ENCODE measurements at regions not wholly inside any gene's neighbourhood (a gene's known extent, or its start where the extent isn't known, plus 50 kb on each side); places are given as distances from the start of the nearest gene placed in this dataset.

DNA sequence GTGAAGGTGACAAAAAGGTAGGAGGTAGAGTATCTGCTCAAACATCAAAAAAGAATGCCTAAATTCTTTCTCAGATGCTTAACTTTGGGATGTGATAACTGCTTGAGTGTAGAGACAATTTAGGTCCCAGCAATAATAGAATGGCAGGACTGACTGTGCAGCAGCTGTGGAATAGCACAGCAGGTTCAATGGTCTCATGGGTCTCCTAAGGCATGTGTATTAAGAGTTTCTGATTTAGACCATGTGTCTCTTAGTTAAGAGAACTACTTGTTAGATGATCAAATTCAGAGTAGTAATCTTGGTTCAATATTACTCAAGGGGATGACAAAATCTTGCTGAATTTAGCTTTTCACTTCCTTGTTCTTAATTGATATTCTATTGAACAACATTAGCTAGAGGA lies 72.0 kb downstream of the ALX1 start:
- no peak for DNase-seq (ENCODE audit: low spot score)

- DNase-seq (ENCODE audit: low spot score): no peak
Measured at GRCh38 chr12:85356596-85357385, 76.8 kb downstream of the ALX1 start.

GRCh38 chr12:85357609-85358008 lies 77.6 kb downstream of the ALX1 start:
- DNase-seq (ENCODE audit: low spot score): no peak

DNA sequence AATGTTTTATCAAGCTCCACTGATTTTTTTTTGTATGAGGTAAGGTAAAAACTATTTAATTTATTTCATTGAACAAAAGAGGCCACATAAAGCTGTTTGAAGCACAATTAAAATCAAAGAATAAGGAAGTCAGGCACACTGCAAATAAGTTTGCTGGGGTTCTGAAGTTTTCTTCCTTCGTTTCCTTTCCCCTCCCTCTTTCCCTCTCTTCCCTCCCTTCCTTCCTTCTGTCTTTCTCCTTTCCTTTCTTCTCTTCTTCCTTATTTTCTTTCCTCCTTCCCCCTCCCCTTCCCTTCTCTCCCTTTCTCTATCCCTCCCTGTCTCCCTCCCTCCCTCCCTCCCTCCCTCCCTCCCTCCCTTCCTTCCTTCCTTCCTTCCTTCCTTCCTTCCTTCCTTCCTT lies 78.7 kb downstream of the ALX1 start:
- DNase-seq (ENCODE audit: low spot score): no peak

GRCh38 chr12:85363382-85364190 lies 83.6 kb downstream of the ALX1 start:
- DNase-seq (ENCODE audit: low spot score): no peak

DNA sequence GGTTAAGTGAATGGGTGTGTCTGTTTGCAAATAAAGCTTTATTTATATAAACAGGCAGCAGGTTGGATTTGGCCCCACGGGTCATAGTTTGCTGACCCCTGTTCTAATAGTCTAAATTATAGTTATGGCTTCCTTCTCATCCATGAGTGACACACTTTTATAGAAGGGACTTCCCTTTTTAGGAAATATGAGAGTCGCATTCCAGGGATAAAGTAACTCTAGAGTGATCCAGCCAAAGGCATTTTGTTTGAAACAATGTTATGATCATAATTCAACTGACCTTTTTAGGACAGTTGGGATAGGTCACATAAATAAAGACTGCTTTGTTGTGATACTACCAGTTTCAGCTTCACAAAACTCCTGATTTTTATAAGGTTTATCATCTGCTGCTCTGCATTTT lies 87.9 kb downstream of the ALX1 start:
- no peak for DNase-seq (ENCODE audit: low spot score)

DNA sequence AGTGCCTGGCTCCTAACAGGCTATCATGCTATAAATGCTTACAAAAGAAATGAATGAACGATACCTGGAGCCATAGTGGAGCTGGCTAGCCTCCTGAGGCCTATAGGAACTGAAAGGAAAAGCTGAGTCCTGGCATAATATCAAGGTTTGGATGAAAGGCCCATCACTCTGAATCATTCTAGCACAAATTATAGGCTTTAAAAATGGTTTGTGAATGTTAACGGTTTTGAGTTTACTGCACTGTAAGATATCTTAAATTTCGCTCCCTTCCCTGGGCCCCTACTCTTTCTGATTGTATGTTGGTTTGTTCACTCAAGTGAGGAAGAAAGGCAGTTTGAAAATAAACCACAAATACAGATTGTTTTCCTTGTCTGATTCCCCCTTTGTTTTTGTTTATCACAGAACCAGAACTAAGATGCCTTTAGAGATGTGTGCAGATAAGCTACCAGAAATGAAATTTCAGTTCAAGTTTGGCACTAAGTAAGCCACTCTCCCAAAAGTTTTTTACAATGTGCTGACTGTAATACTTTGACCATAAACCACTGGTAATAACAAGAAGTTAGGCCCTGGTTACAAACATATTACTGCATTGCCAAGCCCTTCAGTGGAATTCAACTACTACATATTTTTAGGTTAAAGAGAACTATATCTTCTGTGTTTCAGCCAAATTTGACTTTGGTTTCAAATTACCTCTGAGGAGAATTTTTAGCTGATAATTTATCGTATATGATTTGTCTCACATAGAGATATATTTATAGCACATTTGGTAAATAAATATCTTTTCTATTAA lies 89.5 kb downstream of the ALX1 start:
- no peak for DNase-seq (ENCODE audit: low spot score)

- no peak for DNase-seq (ENCODE audit: low spot score)
Measured at GRCh38 chr12:85373045-85373444, 93.0 kb downstream of the ALX1 start.

DNA sequence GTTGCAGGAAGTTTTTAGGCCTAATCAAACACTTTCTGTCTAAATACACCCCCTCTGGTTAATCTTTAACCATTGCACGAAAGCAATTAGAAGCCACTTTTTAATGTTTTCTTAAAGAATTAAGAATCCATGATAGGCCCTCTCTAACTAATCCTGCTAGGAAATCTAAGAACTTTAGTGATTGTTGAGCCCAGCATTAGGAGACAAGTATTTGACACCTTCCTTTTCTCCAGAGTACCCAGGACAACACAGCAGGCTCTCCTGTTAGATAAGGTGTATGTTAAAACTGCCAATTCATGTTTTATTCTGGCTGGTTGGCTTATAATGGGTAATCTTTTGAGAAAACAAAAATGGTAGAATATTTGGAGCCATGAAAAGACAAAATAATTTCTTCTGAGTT lies 95.0 kb downstream of the ALX1 start:
- no peak for DNase-seq (ENCODE audit: low spot score)

DNA sequence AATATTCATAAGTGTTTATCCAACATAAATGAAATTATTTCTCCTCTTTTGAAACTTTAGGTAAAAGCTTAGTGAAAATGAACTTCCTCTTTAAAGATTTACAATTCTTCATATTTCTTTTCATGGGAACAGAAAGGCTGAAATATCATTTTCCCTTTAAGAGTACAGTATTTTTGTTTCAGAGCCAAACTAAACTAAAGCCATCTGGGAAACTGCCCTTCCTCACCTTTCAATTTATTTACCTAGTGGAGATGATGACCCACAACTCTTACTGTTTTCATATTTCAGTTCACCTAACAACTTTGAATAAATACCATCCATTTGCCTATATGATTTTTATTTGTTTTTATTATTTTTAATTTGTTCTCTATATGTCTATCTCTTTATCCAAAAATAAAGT lies 105.4 kb downstream of the ALX1 start:
- no peak for DNase-seq (ENCODE audit: low spot score)

- DNase-seq (ENCODE audit: low spot score): no peak
Measured at GRCh38 chr12:85390266-85390665, 110.2 kb downstream of the ALX1 start.

DNA sequence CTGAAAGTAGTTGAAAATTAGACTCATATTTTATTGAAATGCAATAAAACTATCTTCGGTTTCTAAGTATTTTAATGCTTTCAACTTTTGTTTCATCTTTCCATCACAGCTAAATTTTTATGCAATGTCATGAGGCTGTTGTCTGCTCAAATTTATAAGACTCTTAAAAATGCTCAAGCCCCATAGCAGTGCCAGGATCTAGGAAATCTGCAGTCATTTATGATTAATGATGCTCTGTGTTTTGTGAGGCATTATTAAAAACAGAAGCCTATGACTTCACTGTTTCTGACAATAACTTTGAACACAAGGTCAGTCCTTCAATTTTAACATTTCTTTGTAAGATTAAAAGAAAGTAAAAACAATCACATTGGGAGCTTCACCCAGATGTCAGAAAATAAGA lies 112.5 kb downstream of the ALX1 start:
- DNase-seq (ENCODE audit: low spot score): no peak

GRCh38 chr12:85393606-85394005 lies 113.6 kb downstream of the ALX1 start:
- DNase-seq (ENCODE audit: low spot score): no peak

DNA sequence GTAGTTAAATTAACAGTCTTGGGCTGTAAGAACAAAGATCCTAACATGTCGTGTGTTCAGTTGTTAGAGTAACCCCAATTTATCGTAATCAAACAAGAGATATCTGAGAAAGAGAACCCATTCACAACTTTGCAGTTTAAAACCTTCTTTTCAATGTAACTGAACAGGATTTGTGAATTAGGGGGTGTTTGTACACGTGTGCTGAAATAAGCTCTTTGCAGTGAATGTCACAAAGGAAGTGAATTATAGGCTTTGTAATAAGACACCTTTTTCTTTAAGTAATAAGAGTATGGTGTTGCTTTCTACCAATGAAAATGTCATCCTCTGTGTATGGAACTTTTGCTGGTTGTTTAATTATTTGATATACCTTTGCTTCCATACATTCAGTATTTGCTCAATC lies 114.0 kb downstream of the ALX1 start:
- DNase-seq (ENCODE audit: low spot score): no peak

DNA sequence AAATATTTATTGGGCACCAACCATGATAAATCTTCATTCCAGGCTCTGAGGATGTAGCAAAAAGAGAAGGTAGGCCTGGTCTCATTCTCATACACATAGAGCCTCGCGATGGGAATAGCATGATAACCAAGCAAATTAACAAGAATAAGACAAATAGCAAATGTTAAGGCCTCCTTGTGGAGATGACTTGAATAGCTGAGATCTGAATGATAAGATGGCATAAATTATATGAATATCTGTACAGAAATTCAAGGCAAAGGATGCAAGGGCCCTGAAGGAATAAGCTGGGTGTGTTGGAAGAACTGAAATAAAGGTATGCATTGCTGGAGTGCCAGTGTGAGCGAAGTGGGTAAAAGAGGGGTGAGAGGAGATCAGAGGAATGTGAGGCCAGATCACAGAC lies 114.8 kb downstream of the ALX1 start:
- no peak for DNase-seq (ENCODE audit: low spot score)

- no peak for DNase-seq (ENCODE audit: low spot score)
Measured at GRCh38 chr12:85405262-85405661, 125.2 kb downstream of the ALX1 start.

GRCh38 chr12:85405781-85406522 lies 125.9 kb downstream of the ALX1 start:
- DNase-seq (ENCODE audit: low spot score): peak; percentile 31

- DNase-seq (ENCODE audit: low spot score): no peak
Measured at GRCh38 chr12:85413266-85413665, 133.2 kb downstream of the ALX1 start.

DNA sequence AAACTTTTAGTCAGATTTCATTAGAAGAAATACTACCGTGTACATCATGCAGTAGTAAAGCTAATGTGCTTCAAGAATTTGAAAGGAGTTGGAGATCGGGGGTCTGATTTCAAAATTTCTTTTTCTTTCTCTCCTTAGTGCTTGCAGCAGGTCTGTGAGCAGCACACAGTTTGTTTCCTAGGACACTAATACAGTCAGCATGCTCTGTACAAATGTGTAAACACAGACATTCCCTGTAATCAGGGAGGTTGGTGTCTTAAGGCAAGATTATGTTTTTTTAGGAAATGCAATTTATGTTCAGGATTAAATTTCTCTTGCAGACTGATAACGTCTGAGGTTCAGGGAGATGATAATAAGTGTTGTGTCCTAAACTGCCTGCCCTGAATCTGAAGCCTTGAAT lies 142.7 kb downstream of the ALX1 start:
- no peak for DNase-seq (ENCODE audit: low spot score)

GRCh38 chr12:85423947-85424346 lies 143.9 kb downstream of the ALX1 start:
- DNase-seq (ENCODE audit: low spot score): no peak

- peak; percentile 31 for DNase-seq (ENCODE audit: low spot score)
Measured at GRCh38 chr12:85424581-85425348, 144.7 kb downstream of the ALX1 start.

DNA sequence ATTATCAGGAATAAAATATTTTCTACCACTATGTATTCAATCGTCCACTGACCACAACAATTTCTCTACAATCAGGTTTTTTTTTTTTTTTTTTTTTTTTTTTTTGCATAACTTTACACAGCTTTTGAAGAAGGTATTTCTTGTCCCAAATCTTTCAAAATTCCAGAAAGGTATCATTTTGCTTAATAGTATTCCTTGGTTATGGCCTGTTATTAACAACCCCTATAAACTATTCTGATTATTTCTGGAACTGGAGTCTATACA lies 145.3 kb downstream of the ALX1 start:
- DNase-seq (ENCODE audit: low spot score): no peak
